ENCODE measurements at regions not wholly inside any gene's neighbourhood (a gene's known extent, or its start where the extent isn't known, plus 50 kb on each side); places are given as distances from the start of the nearest gene placed in this dataset.

DNA sequence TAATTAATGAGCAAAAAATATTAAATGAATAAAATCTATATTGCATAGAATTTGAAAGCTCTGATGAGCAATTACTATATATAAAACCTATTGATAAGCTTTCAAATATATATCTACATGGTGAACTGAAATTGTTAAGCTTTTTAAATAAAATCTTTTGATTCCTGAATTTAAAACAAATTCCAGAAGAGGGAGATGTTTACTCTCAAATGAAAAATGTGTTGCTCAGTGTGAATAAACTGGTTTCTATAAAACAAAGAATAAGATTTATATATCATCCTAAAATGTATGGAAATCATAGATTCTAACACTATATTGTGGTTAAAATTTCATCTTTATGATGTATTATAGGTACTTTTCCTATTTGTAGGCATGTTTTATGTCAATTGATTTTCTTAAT, 171.5 kb upstream of the SLITRK6 start:
- no peak for DNase-seq (ENCODE audit: low read depth in 1 of 2, low spot score in 2 of 2)
- Histone ChIP-seq H3K36me3 (ENCODE audit: control insufficient read depth in 2 of 4, insufficient read depth in 4 of 4, low read length in 3 of 4) (no peaks in the 10 kb centered on the region), H4K20me1 (replicated peaks in 1 of 2; ENCODE audit: control insufficient read depth in 1 of 2, insufficient read depth in 2 of 2, low read length in 2 of 2) (no peaks in the 10 kb centered on the region), H3K79me2 (ENCODE audit: control insufficient read depth in 1 of 2, insufficient read depth in 2 of 2, low read length in 2 of 2) (no peaks in the 10 kb centered on the region), H3K9ac (replicated peaks in 1 of 4; ENCODE audit: extremely low read depth in 1 of 4, low read depth in 3 of 4, low read length in 3 of 4) (no peak overlapping the region), H3K79me1 (ENCODE audit: low read depth, low read length) (no peaks in the 10 kb centered on the region), H2BK15ac (ENCODE audit: low read length) (no peak overlapping the region), H3K18ac (ENCODE audit: extremely low read depth, low read length) (no peak overlapping the region), H3K4ac (replicated peaks; ENCODE audit: insufficient read length, low read depth, low read length) (no peak overlapping the region), H3K23ac (ENCODE audit: insufficient read length) (no peak overlapping the region), H3K4me2 (ENCODE audit: insufficient read depth in 1 of 2, low read depth in 2 of 2, low read length in 2 of 2) (no peak overlapping the region), H3K4me3 (ENCODE audit: extremely low read depth in 1 of 4, insufficient read depth in 2 of 4, low read depth in 3 of 4, low read length in 4 of 4) (no peak overlapping the region), H2BK12ac (ENCODE audit: low read depth, low read length) (no peak overlapping the region), H3K23me2 (ENCODE audit: low read depth, low read length) (no peaks in the 10 kb centered on the region), H2AFZ (ENCODE audit: low read length) (no peak overlapping the region), H3K14ac (ENCODE audit: insufficient read length) (no peak overlapping the region), H3K9me3 (ENCODE audit: insufficient read depth in 2 of 2, low read depth in 1 of 2, low read length in 1 of 2) (no peaks in the 10 kb centered on the region), H2BK20ac (ENCODE audit: low read length) (no peak overlapping the region), H4K91ac (replicated peaks; ENCODE audit: insufficient read length, low read length) (no peak overlapping the region), H3K27ac (ENCODE audit: low read depth, low read length) (no peak overlapping the region), H2BK120ac (replicated peaks; ENCODE audit: low read depth, low read length) (no peak overlapping the region), H3K56ac (replicated peaks; ENCODE audit: insufficient read length, low read depth, low read length) (no peak overlapping the region), H3K27me3 (replicated peaks in 1 of 4; ENCODE audit: control insufficient read depth in 3 of 4, extremely low read depth in 1 of 4, insufficient read depth in 3 of 4, low read length in 3 of 4) (no peaks in the 10 kb centered on the region), H4K5ac (ENCODE audit: insufficient read length, low read depth, low read length) (no peak overlapping the region), H4K8ac (ENCODE audit: extremely low read depth, insufficient read depth, low read length) (no peak overlapping the region), H3K4me1 (replicated peaks in 1 of 4; ENCODE audit: control insufficient read depth in 3 of 4, insufficient read depth in 4 of 4, low read length in 3 of 4) (no peaks in the 10 kb centered on the region), H2BK5ac (ENCODE audit: low read depth, low read length) (no peak overlapping the region), H2AK5ac (ENCODE audit: low read depth, low read length) (no peak overlapping the region)
- CTCF ChIA-PET (ENCODE audit: partially characterized antibody) = interaction anchor here (0.7 kb wide), 2 partner anchors 1309 to 1319 kb away, joined by 3 to 4 read pairs; no protein-coding TSS in a partner anchor
- no peak for TF ChIP-seq POLR2A (IDR thresholded peaks at IDR 0.05; ENCODE audit: control extremely low read depth in 1 of 2, low read depth in 2 of 2, low read length in 2 of 2)
- peak in 1 of 2 experiments; percentile 25; a peak in 3 of 4 replicates for TF ChIP-seq RAD21 (IDR thresholded peaks at IDR 0.05 in 1 of 2, conservative IDR thresholded peaks at IDR 0.05 in 1 of 2; ENCODE audit: low read depth in 2 of 2, low read length in 2 of 2)
- POLR2A ChIA-PET (ENCODE audit: partially characterized antibody) = no interaction called here
- FAIRE-seq = no peak
